ENCODE measurements at regions not wholly inside any gene's neighbourhood (a gene's known extent, or its start where the extent isn't known, plus 50 kb on each side); places are given as distances from the start of the nearest gene placed in this dataset.

GRCh38 chr3:67302489-67302888 lies 304.4 kb downstream of the KBTBD8 start:
- Mint-ChIP-seq H3K4me1 (no peaks in the 10 kb centered on the region), H3K4me3 (no peak overlapping the region), H3K9me3 (peaks cover 0 to 2% (median 0%) of the 10 kb centered on the region in 5 donors), H3K36me3 (no peaks in the 10 kb centered on the region), H3K27ac (no peak overlapping the region), H3K27me3 (peaks cover 0 to 5% of the 10 kb centered on the region in 2 donors)
- H3K27me3 ChIP-seq (ENCODE audit: insufficient read depth, low read length, poor library complexity, severe bottlenecking), result no peaks in the 10 kb centered on the region
- ChIA-PET POLR2A (no interaction called here), CTCF (interaction anchor here (0.6 kb wide), 1 partner anchor 1519 kb away, joined by 3 read pairs; no protein-coding TSS in a partner anchor)
- H3K4me3 ChIP-seq (ENCODE audit: low read length), result no peak overlapping the region
- no peaks in the 10 kb centered on the region for H3K36me3 ChIP-seq (ENCODE audit: insufficient read depth, low read length)
- no peak overlapping the region for H3K27ac ChIP-seq (ENCODE audit: low read depth, low read length)
- H3K4me1 ChIP-seq (ENCODE audit: insufficient read depth, low read length), result no peaks in the 10 kb centered on the region
- no peaks in the 10 kb centered on the region for H3K9me3 ChIP-seq (ENCODE audit: low read length)
- DNase-seq, result no peak

DNA sequence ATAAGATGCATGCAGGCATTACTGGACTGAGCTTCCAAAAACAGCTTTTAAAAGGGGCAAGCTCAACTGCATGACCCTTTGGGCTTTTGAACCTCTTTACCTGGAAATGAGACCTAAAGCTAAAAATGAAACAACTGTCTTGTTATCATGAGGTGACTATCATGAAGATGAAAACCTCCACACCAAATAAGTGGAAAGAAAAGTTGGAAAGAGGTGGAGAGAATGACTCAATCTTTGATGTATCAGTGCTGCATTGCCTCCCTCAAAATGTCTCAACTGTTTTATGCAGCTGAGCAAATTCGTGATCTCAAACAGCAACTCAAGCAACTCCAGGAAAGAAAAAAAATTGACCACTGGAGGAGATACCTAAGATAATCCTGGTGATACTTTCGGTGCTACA lies 307.1 kb downstream of the KBTBD8 start:
- POLR2A ChIA-PET, result no interaction called here

GRCh38 chr3:67305922-67306321 lies 307.8 kb downstream of the KBTBD8 start:
- H3K4me3 ChIP-seq (ENCODE audit: low read length), result no peak overlapping the region
- Mint-ChIP-seq H3K4me1 (no peaks in the 10 kb centered on the region), H3K9me3 (peaks cover 0 to 2% (median 0%) of the 10 kb centered on the region in 5 donors), H3K4me3 (no peak overlapping the region), H3K36me3 (no peaks in the 10 kb centered on the region), H3K27ac (no peak overlapping the region), H3K27me3 (peaks cover 0 to 7% of the 10 kb centered on the region in 2 donors)
- no peaks in the 10 kb centered on the region for H3K4me1 ChIP-seq (ENCODE audit: insufficient read depth, low read length)
- H3K27me3 ChIP-seq (ENCODE audit: insufficient read depth, low read length, poor library complexity, severe bottlenecking), result no peaks in the 10 kb centered on the region
- ChIA-PET POLR2A (no interaction called here), CTCF (no interaction called here)
- H3K27ac ChIP-seq (ENCODE audit: low read depth, low read length), result no peak overlapping the region
- no peaks in the 10 kb centered on the region for H3K9me3 ChIP-seq (ENCODE audit: low read length)
- no peaks in the 10 kb centered on the region for H3K36me3 ChIP-seq (ENCODE audit: insufficient read depth, low read length)
- DNase-seq, result no peak

More for the DNA sequence above, 307.1 kb downstream of the KBTBD8 start:
- Histone ChIP-seq H3K27me3 (ENCODE audit: insufficient read depth, low read length, poor library complexity, severe bottlenecking) (no peaks in the 10 kb centered on the region), H3K4me1 (ENCODE audit: insufficient read depth, low read length) (no peaks in the 10 kb centered on the region), H3K9me3 (ENCODE audit: low read length) (no peaks in the 10 kb centered on the region), H3K4me3 (ENCODE audit: low read length) (no peak overlapping the region), H3K27ac (ENCODE audit: low read depth, low read length) (no peak overlapping the region), H3K36me3 (ENCODE audit: insufficient read depth, low read length) (no peaks in the 10 kb centered on the region)
- CTCF ChIA-PET, result no interaction called here
- peaks cover 0 to 7% of the 10 kb centered on the region in 2 donors for H3K27me3 Mint-ChIP-seq
- no peaks in the 10 kb centered on the region for H3K4me1 Mint-ChIP-seq
- no peaks in the 10 kb centered on the region for H3K36me3 Mint-ChIP-seq
- peaks cover 0 to 2% (median 0%) of the 10 kb centered on the region in 5 donors for H3K9me3 Mint-ChIP-seq
- no peak overlapping the region for H3K4me3 Mint-ChIP-seq
- H3K27ac Mint-ChIP-seq, result no peak overlapping the region
- DNase-seq, result no peak

DNA sequence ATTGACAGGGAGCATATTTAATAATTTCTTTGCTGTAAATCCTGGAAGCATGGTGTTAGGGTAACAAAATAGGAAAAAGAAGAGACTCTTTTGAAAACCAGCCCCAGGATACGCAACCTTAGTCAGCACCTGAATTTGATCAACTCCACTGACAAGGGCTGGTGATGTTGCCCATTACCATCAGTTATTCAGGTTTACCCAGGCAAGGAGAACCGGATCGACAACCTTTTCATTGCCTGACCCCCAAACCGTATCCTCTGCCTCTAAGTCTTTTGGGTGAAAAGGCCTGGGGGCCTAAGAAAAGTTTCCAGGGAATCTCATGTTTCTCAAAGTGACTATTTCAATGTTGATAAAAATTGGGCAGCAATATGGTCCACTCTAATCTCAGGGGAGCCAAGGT lies 313.3 kb downstream of the KBTBD8 start:
- H3K27me3 Mint-ChIP-seq, result peaks cover 2 to 5% of the 10 kb centered on the region in 2 donors
- Histone ChIP-seq H3K27me3 (ENCODE audit: insufficient read depth, low read length, poor library complexity, severe bottlenecking) (no peaks in the 10 kb centered on the region), H3K27ac (ENCODE audit: low read depth, low read length) (no peak overlapping the region), H3K9me3 (ENCODE audit: low read length) (no peaks in the 10 kb centered on the region), H3K4me3 (ENCODE audit: low read length) (no peak overlapping the region), H3K4me1 (ENCODE audit: insufficient read depth, low read length) (no peaks in the 10 kb centered on the region), H3K36me3 (ENCODE audit: insufficient read depth, low read length) (no peaks in the 10 kb centered on the region)
- DNase-seq, result no peak
- POLR2A ChIA-PET, result no interaction called here
- H3K4me3 Mint-ChIP-seq, result no peak overlapping the region
- H3K9me3 Mint-ChIP-seq, result peaks cover 0 to 9% (median 0%) of the 10 kb centered on the region in 5 donors
- CTCF ChIA-PET, result no interaction called here
- no peaks in the 10 kb centered on the region for H3K4me1 Mint-ChIP-seq
- H3K36me3 Mint-ChIP-seq, result no peaks in the 10 kb centered on the region
- H3K27ac Mint-ChIP-seq, result no peak overlapping the region

DNA sequence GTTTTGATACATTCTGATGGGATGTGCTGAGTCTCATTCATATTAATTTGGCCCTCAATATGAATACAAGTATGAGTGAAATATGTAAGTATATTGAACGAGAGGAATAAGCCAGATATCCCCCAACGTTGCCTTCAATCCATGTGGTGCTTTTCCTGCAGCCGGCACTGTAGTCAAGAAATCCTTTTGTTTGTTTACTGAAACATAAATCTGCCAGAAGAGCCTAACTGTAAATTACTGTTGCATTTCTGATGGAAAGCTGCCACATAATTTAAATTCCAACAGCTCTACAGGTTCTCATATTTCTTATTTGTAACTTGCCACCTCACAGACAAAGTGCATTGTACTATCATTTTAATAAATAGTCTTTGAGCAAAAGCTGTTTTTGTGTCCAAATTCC lies 314.0 kb downstream of the KBTBD8 start:
- Histone ChIP-seq H3K4me1 (ENCODE audit: insufficient read depth, low read length) (no peaks in the 10 kb centered on the region), H3K27ac (ENCODE audit: low read depth, low read length) (no peak overlapping the region), H3K9me3 (ENCODE audit: low read length) (no peaks in the 10 kb centered on the region), H3K27me3 (ENCODE audit: insufficient read depth, low read length, poor library complexity, severe bottlenecking) (no peaks in the 10 kb centered on the region), H3K36me3 (ENCODE audit: insufficient read depth, low read length) (no peaks in the 10 kb centered on the region), H3K4me3 (ENCODE audit: low read length) (no peak overlapping the region)
- H3K27me3 Mint-ChIP-seq, result peaks cover 2 to 5% of the 10 kb centered on the region in 2 donors
- H3K4me3 Mint-ChIP-seq, result no peak overlapping the region
- no peak overlapping the region for H3K27ac Mint-ChIP-seq
- no peaks in the 10 kb centered on the region for H3K4me1 Mint-ChIP-seq
- H3K9me3 Mint-ChIP-seq, result peaks cover 0 to 9% (median 0%) of the 10 kb centered on the region in 5 donors
- CTCF ChIA-PET, result no interaction called here
- POLR2A ChIA-PET, result no interaction called here
- DNase-seq, result no peak
- H3K36me3 Mint-ChIP-seq, result no peaks in the 10 kb centered on the region

- Histone ChIP-seq H3K4me1 (ENCODE audit: insufficient read depth, low read length) (no peaks in the 10 kb centered on the region), H3K4me3 (ENCODE audit: low read length) (no peak overlapping the region), H3K9me3 (ENCODE audit: low read length) (no peaks in the 10 kb centered on the region), H3K36me3 (ENCODE audit: insufficient read depth, low read length) (no peaks in the 10 kb centered on the region), H3K27ac (ENCODE audit: low read depth, low read length) (no peak overlapping the region), H3K27me3 (ENCODE audit: insufficient read depth, low read length, poor library complexity, severe bottlenecking) (no peaks in the 10 kb centered on the region)
- no peak overlapping the region for H3K27ac Mint-ChIP-seq
- H3K27me3 Mint-ChIP-seq, result no peaks in the 10 kb centered on the region
- no peak overlapping the region for H3K4me3 Mint-ChIP-seq
- no peak for DNase-seq
- no peaks in the 10 kb centered on the region for H3K4me1 Mint-ChIP-seq
- peaks cover 0 to 8% (median 5%) of the 10 kb centered on the region in 5 donors for H3K9me3 Mint-ChIP-seq
- ChIA-PET POLR2A (no interaction called here), CTCF (no interaction called here)
- peaks cover 0 to 5% (median 0%) of the 10 kb centered on the region in 3 donors for H3K36me3 Mint-ChIP-seq
These were observed 320.1 kb downstream of the KBTBD8 start for GRCh38 chr3:67318162-67318561.

GRCh38 chr3:67324554-67324953 lies 326.4 kb downstream of the KBTBD8 start:
- CTCF ChIA-PET, result no interaction called here
- H3K4me3 ChIP-seq (ENCODE audit: low read length), result no peak overlapping the region
- no peaks in the 10 kb centered on the region for H3K27me3 ChIP-seq (ENCODE audit: insufficient read depth, low read length, poor library complexity, severe bottlenecking)
- H3K36me3 ChIP-seq (ENCODE audit: insufficient read depth, low read length), result no peaks in the 10 kb centered on the region
- H3K4me3 Mint-ChIP-seq, result no peak overlapping the region
- H3K4me1 Mint-ChIP-seq, result no peaks in the 10 kb centered on the region
- H3K9me3 Mint-ChIP-seq, result peaks cover 2 to 8% (median 5%) of the 10 kb centered on the region in 5 donors
- no peak overlapping the region for H3K27ac Mint-ChIP-seq
- DNase-seq, result no peak
- H3K4me1 ChIP-seq (ENCODE audit: insufficient read depth, low read length), result no peaks in the 10 kb centered on the region
- H3K27ac ChIP-seq (ENCODE audit: low read depth, low read length), result no peak overlapping the region
- no peaks in the 10 kb centered on the region for H3K9me3 ChIP-seq (ENCODE audit: low read length)
- peaks cover 0 to 3% of the 10 kb centered on the region in 2 donors for H3K27me3 Mint-ChIP-seq
- H3K36me3 Mint-ChIP-seq, result peaks cover 0 to 8% (median 0%) of the 10 kb centered on the region in 3 donors
- POLR2A ChIA-PET, result no interaction called here

Data from CD8-positive, alpha-beta memory T cell (primary cell).